ENCODE measurements at regions not wholly inside any gene's neighbourhood (a gene's known extent, or its start where the extent isn't known, plus 50 kb on each side); places are given as distances from the start of the nearest gene placed in this dataset.

DNA sequence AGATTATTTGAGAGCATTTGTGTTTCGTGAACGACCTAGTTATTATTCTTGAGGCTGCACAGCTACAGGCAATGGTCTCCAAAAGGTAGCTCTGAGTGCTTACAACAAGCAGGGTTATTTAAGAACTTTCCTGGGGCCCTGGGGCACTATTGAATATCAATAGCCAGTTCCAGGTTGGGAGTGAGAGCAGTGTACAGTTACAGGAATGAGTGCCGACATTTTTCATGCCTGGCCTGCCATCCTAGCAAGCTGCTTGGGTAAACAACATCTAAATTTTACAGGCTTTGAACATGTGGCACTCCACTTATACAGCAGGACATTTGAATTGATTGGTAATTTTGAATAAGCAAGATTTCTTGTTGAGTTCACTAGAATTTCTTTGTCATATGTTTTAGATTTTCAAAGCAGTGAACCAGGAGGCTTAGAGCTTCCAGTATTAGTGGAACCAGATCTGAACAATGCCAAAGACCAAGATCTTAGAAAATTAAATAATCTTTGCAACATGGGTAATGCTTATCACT is 171.9 kb upstream of the GDNF start:
- intact Hi-C loops (cut with micrococcal nuclease) = no loop called here
- DNase-seq = no peak
- Histone ChIP-seq H3K4me3 (no peak overlapping the region), H3K4me1 (no peaks in the 10 kb centered on the region), H3K9me3 (replicated peaks) (no peaks in the 10 kb centered on the region), H3K36me3 (no peaks in the 10 kb centered on the region), H3K27me3 (ENCODE audit: low read depth) (peaks cover 10% of the 10 kb centered on the region), H3K27ac (replicated peaks) (no peak overlapping the region)
- TF ChIP-seq, protein P1, sequence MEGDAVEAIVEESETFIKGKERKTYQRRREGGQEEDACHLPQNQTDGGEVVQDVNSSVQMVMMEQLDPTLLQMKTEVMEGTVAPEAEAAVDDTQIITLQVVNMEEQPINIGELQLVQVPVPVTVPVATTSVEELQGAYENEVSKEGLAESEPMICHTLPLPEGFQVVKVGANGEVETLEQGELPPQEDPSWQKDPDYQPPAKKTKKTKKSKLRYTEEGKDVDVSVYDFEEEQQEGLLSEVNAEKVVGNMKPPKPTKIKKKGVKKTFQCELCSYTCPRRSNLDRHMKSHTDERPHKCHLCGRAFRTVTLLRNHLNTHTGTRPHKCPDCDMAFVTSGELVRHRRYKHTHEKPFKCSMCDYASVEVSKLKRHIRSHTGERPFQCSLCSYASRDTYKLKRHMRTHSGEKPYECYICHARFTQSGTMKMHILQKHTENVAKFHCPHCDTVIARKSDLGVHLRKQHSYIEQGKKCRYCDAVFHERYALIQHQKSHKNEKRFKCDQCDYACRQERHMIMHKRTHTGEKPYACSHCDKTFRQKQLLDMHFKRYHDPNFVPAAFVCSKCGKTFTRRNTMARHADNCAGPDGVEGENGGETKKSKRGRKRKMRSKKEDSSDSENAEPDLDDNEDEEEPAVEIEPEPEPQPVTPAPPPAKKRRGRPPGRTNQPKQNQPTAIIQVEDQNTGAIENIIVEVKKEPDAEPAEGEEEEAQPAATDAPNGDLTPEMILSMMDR (IDR thresholded peaks at IDR 0.05; ENCODE audit: borderline replicate concordance) = no peak

DNA sequence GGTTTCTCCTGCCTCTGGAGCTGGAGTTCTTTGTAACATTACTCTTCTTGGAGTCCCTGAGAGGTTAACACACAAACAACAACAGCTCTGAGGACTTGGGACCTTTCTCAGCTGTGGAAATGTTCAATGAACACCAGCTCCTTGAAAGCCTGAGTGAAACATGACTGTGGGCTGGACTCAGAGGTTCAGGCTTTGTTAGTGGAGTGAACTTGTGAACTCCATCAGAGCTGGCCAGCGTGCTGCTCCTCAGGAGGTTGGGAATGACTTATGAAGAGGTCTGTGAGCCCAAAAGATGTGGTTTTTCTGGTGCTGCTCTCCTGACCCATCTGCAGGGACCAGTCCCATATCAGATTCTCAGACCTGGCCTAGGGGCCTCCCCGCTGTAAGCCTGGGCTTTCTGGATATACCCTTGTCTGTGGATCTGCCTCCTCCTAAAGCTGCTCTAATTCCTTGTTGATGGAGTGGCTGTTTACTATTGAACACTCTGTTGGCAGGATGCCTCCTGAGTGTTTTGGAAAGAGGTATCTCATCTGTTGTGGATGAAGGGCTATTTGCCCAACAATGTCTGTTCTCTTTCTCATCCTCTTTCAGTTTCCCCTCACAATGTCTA is 170.0 kb upstream of the GDNF start:
- intact Hi-C loops (cut with micrococcal nuclease) = no loop called here
- H3K4me1 ChIP-seq = no peaks in the 10 kb centered on the region

GRCh38 chr5:38008198-38008597 is 168.4 kb upstream of the GDNF start:
- Histone ChIP-seq H3K27me3 (ENCODE audit: low read depth) (peaks cover 10% of the 10 kb centered on the region), H3K4me3 (no peak overlapping the region), H3K27ac (replicated peaks) (no peak overlapping the region), H3K4me1 (no peaks in the 10 kb centered on the region), H3K36me3 (no peaks in the 10 kb centered on the region), H3K9me3 (replicated peaks) (no peaks in the 10 kb centered on the region)
- DNase-seq = no peak
- TF ChIP-seq, protein P1 (IDR thresholded peaks at IDR 0.05; ENCODE audit: borderline replicate concordance) = no peak
- intact Hi-C loops (cut with micrococcal nuclease) = no loop called here

More for the DNA sequence above, 170.0 kb upstream of the GDNF start:
- Histone ChIP-seq H3K9me3 (replicated peaks) (no peaks in the 10 kb centered on the region), H3K36me3 (no peaks in the 10 kb centered on the region), H3K27me3 (ENCODE audit: low read depth) (peaks cover 10% of the 10 kb centered on the region), H3K27ac (replicated peaks) (no peak overlapping the region), H3K4me3 (no peak overlapping the region)
- DNase-seq = no peak
- TF ChIP-seq, protein P1 (IDR thresholded peaks at IDR 0.05; ENCODE audit: borderline replicate concordance) = no peak

DNA sequence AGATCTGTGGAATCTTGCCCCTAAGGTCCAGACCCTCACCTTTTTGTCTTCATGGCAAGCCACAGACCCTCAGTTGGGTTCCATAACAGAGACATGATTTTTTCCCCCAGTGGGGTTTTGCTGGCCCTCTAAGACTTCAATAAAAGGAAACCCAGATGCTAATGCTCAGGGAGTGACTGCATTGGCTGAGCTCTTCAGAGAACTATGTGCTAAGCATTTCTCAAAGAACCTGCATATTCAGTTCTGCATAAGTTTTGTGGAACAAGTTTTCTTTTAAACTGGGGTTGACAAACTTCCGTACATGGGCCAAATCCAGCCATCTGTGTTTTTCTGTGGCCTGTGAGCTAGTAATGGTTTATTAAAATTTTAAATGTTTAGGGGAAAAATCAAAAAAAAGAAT is 159.8 kb upstream of the GDNF start:
- Histone ChIP-seq H3K4me1 (no peaks in the 10 kb centered on the region), H3K36me3 (no peaks in the 10 kb centered on the region), H3K27ac (replicated peaks) (no peak overlapping the region), H3K27me3 (ENCODE audit: low read depth) (no peaks in the 10 kb centered on the region), H3K4me3 (no peak overlapping the region), H3K9me3 (replicated peaks) (no peaks in the 10 kb centered on the region)
- DNase-seq = no peak
- TF ChIP-seq, protein P1 (IDR thresholded peaks at IDR 0.05; ENCODE audit: borderline replicate concordance) = no peak
- intact Hi-C loops (cut with micrococcal nuclease) = no loop called here

DNA sequence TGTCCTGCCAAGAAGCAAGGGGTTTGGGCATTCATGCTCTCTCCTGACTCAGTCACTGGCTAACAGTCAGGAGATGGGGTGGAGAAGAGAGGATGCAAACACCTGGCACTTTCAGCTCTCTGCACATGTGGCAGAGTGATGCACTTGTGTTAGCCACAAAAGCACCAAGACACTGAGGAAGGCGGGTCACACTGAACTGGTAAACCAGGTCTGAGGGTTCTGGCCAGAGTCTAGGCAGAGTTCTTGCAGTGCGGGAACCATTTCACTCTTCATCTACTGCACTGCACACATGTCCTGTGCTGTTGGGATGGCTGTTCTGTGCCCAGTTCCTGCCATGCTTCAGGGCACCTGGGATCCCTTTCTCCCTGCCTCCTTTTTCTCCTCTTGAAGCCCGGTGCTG is 157.1 kb upstream of the GDNF start:
- intact Hi-C loops (cut with micrococcal nuclease) = no loop called here
- H3K9me3 ChIP-seq (replicated peaks) = no peaks in the 10 kb centered on the region
- no peaks in the 10 kb centered on the region for H3K4me1 ChIP-seq
- DNase-seq = no peak
- no peaks in the 10 kb centered on the region for H3K36me3 ChIP-seq
- TF ChIP-seq, protein P1 (IDR thresholded peaks at IDR 0.05; ENCODE audit: borderline replicate concordance) = no peak
- H3K27ac ChIP-seq (replicated peaks) = no peak overlapping the region
- no peaks in the 10 kb centered on the region for H3K27me3 ChIP-seq (ENCODE audit: low read depth)
- H3K4me3 ChIP-seq = no peak overlapping the region

Measured in left ventricle myocardium inferior (tissue), 1 donor.